ENCODE measurements at regions not wholly inside any gene's neighbourhood (a gene's known extent, or its start where the extent isn't known, plus 50 kb on each side); places are given as distances from the start of the nearest gene placed in this dataset.
"Not testable (repeated sequence)": the region's sequence is repeated elsewhere in the genome, so short reads cannot be mapped to it uniquely, and the experiment has no call there.

DNA sequence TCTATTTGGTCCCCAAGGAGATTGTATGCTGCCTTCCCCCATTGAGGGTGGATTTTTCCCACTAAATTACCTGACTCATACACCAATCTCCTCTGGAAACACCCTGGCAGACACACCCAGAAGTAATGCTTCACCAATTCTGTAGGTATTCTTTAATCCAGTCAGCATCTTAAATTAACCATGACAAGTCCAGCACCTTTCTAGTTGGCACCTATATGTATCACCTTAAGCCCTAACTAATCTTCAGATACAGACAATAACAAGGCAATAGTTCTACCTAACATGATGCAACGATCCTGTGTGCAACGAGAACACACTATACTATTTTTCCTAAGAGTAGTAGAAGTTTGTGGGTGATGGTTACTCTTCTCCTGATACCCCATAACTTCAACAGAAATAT, 473.3 kb upstream of the NPAP1 start:
- H4K20me1 ChIP-seq (ENCODE audit: insufficient read depth); H3K9me3 ChIP-seq (ENCODE audit: control insufficient read depth in 1 of 2, insufficient read depth in 1 of 2, low read depth in 1 of 2, low read length in 2 of 2); H3K4me3 ChIP-seq (replicated peaks in 1 of 2; ENCODE audit: low read depth in 1 of 2, low read length in 2 of 2); H3K9me2 ChIP-seq (ENCODE audit: insufficient read depth); POLR2A ChIA-PET; H3K4me1 ChIP-seq (ENCODE audit: control insufficient read depth in 1 of 2, insufficient read depth in 2 of 2, low read length in 2 of 2); BruUV-seq (replicated peaks); H3K27me3 ChIP-seq (ENCODE audit: insufficient read depth, low read length); DNase-seq (ENCODE audit: low read depth, low spot score); H2AFZ ChIP-seq (ENCODE audit: low read depth, low read length, poor library complexity, severe bottlenecking); H3K9ac ChIP-seq (ENCODE audit: low read length); H3K79me2 ChIP-seq (ENCODE audit: insufficient read depth, low read length); H3K4me2 ChIP-seq (ENCODE audit: low read length); H3K36me3 ChIP-seq (ENCODE audit: control insufficient read depth in 1 of 2, insufficient read depth in 2 of 2, low read length in 2 of 2); ATAC-seq; intact Hi-C loops (cut with micrococcal nuclease); H3K27ac ChIP-seq (ENCODE audit: low read depth, low read length); RAD21 ChIA-PET (ENCODE audit: low non-redundant PET in 1 of 2, low total read pairs in 2 of 2, uncharacterized antibody in 2 of 2, unreplicated experiment in 2 of 2); CTCF ChIA-PET: not testable (repeated sequence)

DNA sequence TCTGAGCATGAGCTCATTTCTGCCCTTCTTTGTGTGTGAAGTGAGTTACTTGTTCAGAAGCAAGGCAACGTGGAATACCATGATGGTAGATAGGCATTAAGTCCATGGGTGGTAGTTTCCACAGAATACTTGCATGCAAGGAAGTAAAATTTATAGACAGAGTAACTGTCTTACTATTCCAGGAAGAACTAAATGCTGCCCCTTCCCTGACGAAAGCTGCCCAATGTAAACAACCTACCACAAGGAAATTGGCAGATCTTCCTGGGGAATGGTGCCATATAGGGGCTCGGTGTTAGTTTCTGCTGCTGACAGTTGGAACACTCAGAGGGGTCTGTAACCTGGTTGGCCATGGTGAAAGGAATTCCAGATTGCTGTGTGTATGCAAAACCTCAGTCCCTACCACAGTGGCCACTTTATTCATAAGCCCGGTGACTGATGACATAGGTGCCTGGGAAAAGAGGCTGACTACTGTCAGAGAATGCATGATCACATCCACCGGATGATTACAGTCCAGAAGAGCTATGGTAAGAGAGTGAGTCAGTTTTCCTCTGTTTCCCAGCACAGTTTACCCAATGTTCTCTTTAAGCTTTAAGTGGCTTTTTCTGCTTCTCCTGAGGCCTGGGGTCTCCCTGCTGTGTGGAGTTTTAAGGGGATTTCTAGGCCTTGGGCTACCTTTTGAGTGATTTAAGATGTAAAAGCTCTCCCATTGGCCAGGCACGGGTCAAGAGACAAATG, 463.7 kb upstream of the NPAP1 start:
- CTCF ChIA-PET; POLR2A ChIA-PET; intact Hi-C loops (cut with micrococcal nuclease); H4K20me1 ChIP-seq (ENCODE audit: insufficient read depth); H3K9ac ChIP-seq (ENCODE audit: low read length); H3K27me3 ChIP-seq (ENCODE audit: insufficient read depth, low read length); H3K27ac ChIP-seq (ENCODE audit: low read depth, low read length); RAD21 ChIA-PET (ENCODE audit: low non-redundant PET in 1 of 2, low total read pairs in 2 of 2, uncharacterized antibody in 2 of 2, unreplicated experiment in 2 of 2); H2AFZ ChIP-seq (ENCODE audit: low read depth, low read length, poor library complexity, severe bottlenecking); H3K36me3 ChIP-seq (ENCODE audit: control insufficient read depth in 1 of 2, insufficient read depth in 2 of 2, low read length in 2 of 2); BruUV-seq (replicated peaks); H3K9me3 ChIP-seq (ENCODE audit: control insufficient read depth in 1 of 2, insufficient read depth in 1 of 2, low read depth in 1 of 2, low read length in 2 of 2); H3K4me3 ChIP-seq (replicated peaks in 1 of 2; ENCODE audit: low read depth in 1 of 2, low read length in 2 of 2); DNase-seq (ENCODE audit: low read depth, low spot score); H3K4me1 ChIP-seq (ENCODE audit: control insufficient read depth in 1 of 2, insufficient read depth in 2 of 2, low read length in 2 of 2); ATAC-seq; H3K4me2 ChIP-seq (ENCODE audit: low read length); H3K9me2 ChIP-seq (ENCODE audit: insufficient read depth); H3K79me2 ChIP-seq (ENCODE audit: insufficient read depth, low read length): not testable (repeated sequence)

DNA sequence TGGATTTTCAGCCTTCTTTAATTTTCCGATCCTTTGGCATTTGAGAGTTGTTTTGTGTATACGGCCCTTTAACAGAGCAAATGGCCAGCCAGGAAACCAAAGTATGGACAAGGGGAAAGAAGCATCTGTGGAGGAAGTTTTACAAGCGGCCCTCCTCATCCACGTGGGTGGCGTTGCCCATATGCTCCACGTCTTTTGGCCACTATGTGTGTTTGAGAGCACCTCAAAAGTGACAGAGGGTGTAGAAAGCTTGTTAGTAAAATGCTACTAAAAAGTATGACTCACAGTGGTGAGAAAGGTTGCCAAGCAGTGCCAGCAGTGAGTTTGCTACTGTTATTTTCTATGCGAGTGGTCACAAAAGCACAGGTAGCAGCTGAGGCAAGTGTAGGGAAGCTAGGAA, 451.8 kb upstream of the NPAP1 start:
- Histone ChIP-seq H3K4me3 (replicated peaks in 1 of 2; ENCODE audit: low read depth in 1 of 2, low read length in 2 of 2) (no peak overlapping the region), H4K20me1 (ENCODE audit: insufficient read depth) (no peaks in the 10 kb centered on the region), H3K9me2 (ENCODE audit: insufficient read depth) (no peaks in the 10 kb centered on the region), H3K27ac (ENCODE audit: low read depth, low read length) (no peak overlapping the region), H3K79me2 (ENCODE audit: insufficient read depth, low read length) (no peaks in the 10 kb centered on the region), H3K4me2 (ENCODE audit: low read length) (no peak overlapping the region), H3K4me1 (ENCODE audit: control insufficient read depth in 1 of 2, insufficient read depth in 2 of 2, low read length in 2 of 2) (no peaks in the 10 kb centered on the region), H3K27me3 (ENCODE audit: insufficient read depth, low read length) (no peaks in the 10 kb centered on the region), H2AFZ (ENCODE audit: low read depth, low read length, poor library complexity, severe bottlenecking) (no peak overlapping the region), H3K36me3 (ENCODE audit: control insufficient read depth in 1 of 2, insufficient read depth in 2 of 2, low read length in 2 of 2) (no peaks in the 10 kb centered on the region), H3K9me3 (ENCODE audit: control insufficient read depth in 1 of 2, insufficient read depth in 1 of 2, low read depth in 1 of 2, low read length in 2 of 2) (peaks cover 18 to 35% of the 10 kb centered on the region in 2 experiments; a peak in 2 of 4 replicates), H3K9ac (ENCODE audit: low read length) (no peak overlapping the region)
- intact Hi-C loops (cut with micrococcal nuclease), result no loop called here
- CTCF ChIA-PET, result no interaction called here
- POLR2A ChIA-PET, result no interaction called here
- DNase-seq (ENCODE audit: low read depth, low spot score) (no peak), ATAC-seq (no peak)
- no TSS peak for BruUV-seq (replicated peaks)
- RAD21 ChIA-PET (ENCODE audit: low non-redundant PET in 1 of 2, low total read pairs in 2 of 2, uncharacterized antibody in 2 of 2, unreplicated experiment in 2 of 2), result no interaction called here
- TF ChIP-seq, protein P1, sequence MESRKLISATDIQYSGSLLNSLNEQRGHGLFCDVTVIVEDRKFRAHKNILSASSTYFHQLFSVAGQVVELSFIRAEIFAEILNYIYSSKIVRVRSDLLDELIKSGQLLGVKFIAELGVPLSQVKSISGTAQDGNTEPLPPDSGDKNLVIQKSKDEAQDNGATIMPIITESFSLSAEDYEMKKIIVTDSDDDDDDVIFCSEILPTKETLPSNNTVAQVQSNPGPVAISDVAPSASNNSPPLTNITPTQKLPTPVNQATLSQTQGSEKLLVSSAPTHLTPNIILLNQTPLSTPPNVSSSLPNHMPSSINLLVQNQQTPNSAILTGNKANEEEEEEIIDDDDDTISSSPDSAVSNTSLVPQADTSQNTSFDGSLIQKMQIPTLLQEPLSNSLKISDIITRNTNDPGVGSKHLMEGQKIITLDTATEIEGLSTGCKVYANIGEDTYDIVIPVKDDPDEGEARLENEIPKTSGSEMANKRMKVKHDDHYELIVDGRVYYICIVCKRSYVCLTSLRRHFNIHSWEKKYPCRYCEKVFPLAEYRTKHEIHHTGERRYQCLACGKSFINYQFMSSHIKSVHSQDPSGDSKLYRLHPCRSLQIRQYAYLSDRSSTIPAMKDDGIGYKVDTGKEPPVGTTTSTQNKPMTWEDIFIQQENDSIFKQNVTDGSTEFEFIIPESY (IDR thresholded peaks at IDR 0.05; ENCODE audit: extremely low read depth, insufficient replicate concordance, low read length), result no peak
- TF ChIP-seq, protein P2, sequence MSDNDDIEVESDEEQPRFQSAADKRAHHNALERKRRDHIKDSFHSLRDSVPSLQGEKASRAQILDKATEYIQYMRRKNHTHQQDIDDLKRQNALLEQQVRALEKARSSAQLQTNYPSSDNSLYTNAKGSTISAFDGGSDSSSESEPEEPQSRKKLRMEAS (IDR thresholded peaks at IDR 0.05), result no peak
- no peak for TF ChIP-seq EZH2 (IDR thresholded peaks at IDR 0.05)
- TF ChIP-seq POLR2A (IDR thresholded peaks at IDR 0.05; ENCODE audit: borderline replicate concordance, extremely low read depth, insufficient read depth, insufficient read length), result no peak
- TF ChIP-seq ZFX (IDR thresholded peaks at IDR 0.05), result no peak
- TF ChIP-seq YY1 (IDR thresholded peaks at IDR 0.05; ENCODE audit: extremely low read depth, insufficient replicate concordance, low read depth, low read length), result no peak
- TF ChIP-seq SIN3A (IDR thresholded peaks at IDR 0.05; ENCODE audit: low read depth), result no peak
- TF ChIP-seq RAD21 (IDR thresholded peaks at IDR 0.05; ENCODE audit: low read depth), result no peak
- no peak for TF ChIP-seq ZNF274 (IDR thresholded peaks at IDR 0.05; ENCODE audit: low read depth, low read length)
- no peak for TF ChIP-seq EGR1 (IDR thresholded peaks at IDR 0.05; ENCODE audit: low read depth)

Measured in HCT116 (cell line).